ENCODE measurements at regions not wholly inside any gene's neighbourhood (a gene's known extent, or its start where the extent isn't known, plus 50 kb on each side); places are given as distances from the start of the nearest gene placed in this dataset.
"Not testable (repeated sequence)": the region's sequence is repeated elsewhere in the genome, so short reads cannot be mapped to it uniquely, and the experiment has no call there.

GRCh38 chr1:5686195-5686594 lies 306.0 kb downstream of the NPHP4 start:
- DNase-seq (ENCODE audit: low spot score) = no peak

GRCh38 chr1:5685446-5686040 lies 306.7 kb downstream of the NPHP4 start:
- DNase-seq (ENCODE audit: low spot score) = no peak

GRCh38 chr1:5684791-5685190 lies 307.4 kb downstream of the NPHP4 start:
- DNase-seq (ENCODE audit: low spot score) = no peak

GRCh38 chr1:5683446-5683845 lies 308.8 kb downstream of the NPHP4 start:
- no peak for DNase-seq (ENCODE audit: low spot score)

GRCh38 chr1:5682626-5683225 lies 309.5 kb downstream of the NPHP4 start:
- DNase-seq (ENCODE audit: low spot score) = no peak

GRCh38 chr1:5681654-5682053 lies 310.6 kb downstream of the NPHP4 start:
- DNase-seq (ENCODE audit: low spot score) = no peak

GRCh38 chr1:5680600-5680999 lies 311.6 kb downstream of the NPHP4 start:
- no peak for DNase-seq (ENCODE audit: low spot score)

GRCh38 chr1:5678759-5679158 lies 313.5 kb downstream of the NPHP4 start:
- no peak for DNase-seq (ENCODE audit: low spot score)

GRCh38 chr1:5672355-5672754 lies 319.9 kb downstream of the NPHP4 start:
- DNase-seq (ENCODE audit: low spot score) = not testable (repeated sequence)

- no peak for DNase-seq (ENCODE audit: low spot score)
These were observed 321.5 kb downstream of the NPHP4 start for GRCh38 chr1:5670590-5671350.

GRCh38 chr1:5667513-5668325 lies 324.5 kb downstream of the NPHP4 start:
- DNase-seq (ENCODE audit: low spot score) = no peak

- no peak for DNase-seq (ENCODE audit: low spot score)
These were observed 327.0 kb downstream of the NPHP4 start for GRCh38 chr1:5664906-5665875.

GRCh38 chr1:5664081-5664768 lies 328.0 kb downstream of the NPHP4 start:
- no peak for DNase-seq (ENCODE audit: low spot score)

GRCh38 chr1:5662744-5663126 lies 329.5 kb downstream of the NPHP4 start:
- no peak for DNase-seq (ENCODE audit: low spot score)

- no peak for DNase-seq (ENCODE audit: low spot score)
These were observed 330.0 kb downstream of the NPHP4 start for GRCh38 chr1:5662086-5662743.

- no peak for DNase-seq (ENCODE audit: low spot score)
These were observed 330.8 kb downstream of the NPHP4 start for GRCh38 chr1:5661196-5662085.

GRCh38 chr1:5660141-5660935 lies 331.9 kb downstream of the NPHP4 start:
- no peak for DNase-seq (ENCODE audit: low spot score)

GRCh38 chr1:5659606-5660005 lies 332.6 kb downstream of the NPHP4 start:
- DNase-seq (ENCODE audit: low spot score) = no peak

All from COLO829 (cell line).